ENCODE measurements at regions not wholly inside any gene's neighbourhood (a gene's known extent, or its start where the extent isn't known, plus 50 kb on each side); places are given as distances from the start of the nearest gene placed in this dataset.

DNA sequence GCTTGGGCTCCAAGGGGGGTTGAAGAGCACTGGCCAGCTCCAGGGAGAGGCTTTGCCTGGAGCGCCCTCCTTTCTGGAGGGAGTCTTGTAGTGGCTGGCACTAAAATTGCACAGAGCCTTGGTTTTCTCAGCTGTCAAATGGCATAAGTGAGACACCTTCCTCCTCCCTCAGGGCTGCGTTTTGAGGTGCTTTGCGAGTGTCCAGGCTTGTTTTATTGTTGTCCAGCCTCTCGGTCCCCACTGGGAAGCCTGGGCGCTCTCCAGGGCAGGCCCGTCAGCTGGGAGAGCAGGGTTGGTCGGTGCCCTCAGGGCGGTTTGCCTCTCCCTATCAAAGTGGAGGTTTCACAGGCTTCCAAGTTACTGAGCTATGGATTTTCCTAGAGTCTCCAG is 149.3 kb upstream of the B3GAT1 start:
- in situ Hi-C loops (cut with MboI; ENCODE audit: low sequenced_read_pairs in 4 of 4) (no loop called here), intact Hi-C loops (cut with DNase I; ENCODE audit: low total_unique reads) (no loop called here)
- H3K4me3 ChIP-seq = no peak overlapping the region
- H3K9me3 ChIP-seq = no peaks in the 10 kb centered on the region
- H3K27ac ChIP-seq = no peak overlapping the region
- TF ChIP-seq, protein P1, sequence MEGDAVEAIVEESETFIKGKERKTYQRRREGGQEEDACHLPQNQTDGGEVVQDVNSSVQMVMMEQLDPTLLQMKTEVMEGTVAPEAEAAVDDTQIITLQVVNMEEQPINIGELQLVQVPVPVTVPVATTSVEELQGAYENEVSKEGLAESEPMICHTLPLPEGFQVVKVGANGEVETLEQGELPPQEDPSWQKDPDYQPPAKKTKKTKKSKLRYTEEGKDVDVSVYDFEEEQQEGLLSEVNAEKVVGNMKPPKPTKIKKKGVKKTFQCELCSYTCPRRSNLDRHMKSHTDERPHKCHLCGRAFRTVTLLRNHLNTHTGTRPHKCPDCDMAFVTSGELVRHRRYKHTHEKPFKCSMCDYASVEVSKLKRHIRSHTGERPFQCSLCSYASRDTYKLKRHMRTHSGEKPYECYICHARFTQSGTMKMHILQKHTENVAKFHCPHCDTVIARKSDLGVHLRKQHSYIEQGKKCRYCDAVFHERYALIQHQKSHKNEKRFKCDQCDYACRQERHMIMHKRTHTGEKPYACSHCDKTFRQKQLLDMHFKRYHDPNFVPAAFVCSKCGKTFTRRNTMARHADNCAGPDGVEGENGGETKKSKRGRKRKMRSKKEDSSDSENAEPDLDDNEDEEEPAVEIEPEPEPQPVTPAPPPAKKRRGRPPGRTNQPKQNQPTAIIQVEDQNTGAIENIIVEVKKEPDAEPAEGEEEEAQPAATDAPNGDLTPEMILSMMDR (IDR thresholded peaks at IDR 0.05 in 4 of 5, conservative IDR thresholded peaks at IDR 0.05 in 1 of 5) = no peak
- no peak for TF ChIP-seq POLR2A (IDR thresholded peaks at IDR 0.05)
- no peaks in the 10 kb centered on the region for H3K4me1 ChIP-seq
- H3K27me3 ChIP-seq = no peaks in the 10 kb centered on the region
- ATAC-seq = no peak
- DNase-seq = no peak
- H3K36me3 ChIP-seq = no peaks in the 10 kb centered on the region

DNA sequence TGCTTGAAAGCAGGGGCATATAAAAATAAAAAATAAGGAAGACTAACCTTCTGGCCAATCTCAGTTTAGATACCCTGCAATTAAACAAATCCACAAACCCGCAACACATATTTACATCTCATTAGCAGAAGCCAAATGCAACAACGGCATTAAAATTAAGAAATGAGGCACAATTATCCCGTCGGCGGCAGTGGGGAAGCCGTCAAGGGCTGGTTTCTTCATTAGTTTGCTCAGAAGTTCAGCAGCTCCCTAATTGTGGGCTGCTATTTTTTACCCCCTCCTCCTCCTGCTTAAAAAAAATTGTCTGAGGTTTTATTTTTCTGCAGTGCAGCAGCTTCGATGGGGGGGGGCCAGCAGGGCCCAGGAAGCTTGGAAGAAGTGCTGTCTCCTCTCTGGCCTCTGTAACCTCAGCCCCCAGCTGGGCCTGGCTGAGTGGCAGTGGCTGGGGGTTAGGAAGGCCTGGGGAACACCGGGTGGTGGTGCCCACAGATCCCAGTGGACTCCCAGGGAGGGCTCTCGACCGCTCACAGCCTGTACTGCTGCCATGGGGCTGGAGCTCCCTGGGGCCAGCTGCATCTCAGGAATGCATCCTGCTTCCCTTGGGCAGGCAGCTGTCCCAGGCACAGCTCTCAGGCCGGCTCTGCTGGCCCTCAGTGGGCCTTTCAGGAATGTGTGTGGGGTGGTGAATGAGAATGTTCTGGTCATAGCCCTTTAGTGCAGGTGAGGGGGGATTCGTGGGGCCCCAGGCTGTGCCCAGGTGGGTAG is 148.7 kb upstream of the B3GAT1 start:
- Histone ChIP-seq H3K36me3 (no peaks in the 10 kb centered on the region), H3K27me3 (no peaks in the 10 kb centered on the region), H3K4me1 (no peaks in the 10 kb centered on the region), H3K9me3 (no peaks in the 10 kb centered on the region), H3K4me3 (no peak overlapping the region), H3K27ac (no peak overlapping the region)
- in situ Hi-C loops (cut with MboI; ENCODE audit: low sequenced_read_pairs in 4 of 4) (no loop called here), intact Hi-C loops (cut with DNase I; ENCODE audit: low total_unique reads) (no loop called here)
- TF ChIP-seq, protein P1 (IDR thresholded peaks at IDR 0.05 in 4 of 5, conservative IDR thresholded peaks at IDR 0.05 in 1 of 5) = no peak
- TF ChIP-seq POLR2A (IDR thresholded peaks at IDR 0.05) = no peak
- ATAC-seq (no peak), DNase-seq (no peak)

DNA sequence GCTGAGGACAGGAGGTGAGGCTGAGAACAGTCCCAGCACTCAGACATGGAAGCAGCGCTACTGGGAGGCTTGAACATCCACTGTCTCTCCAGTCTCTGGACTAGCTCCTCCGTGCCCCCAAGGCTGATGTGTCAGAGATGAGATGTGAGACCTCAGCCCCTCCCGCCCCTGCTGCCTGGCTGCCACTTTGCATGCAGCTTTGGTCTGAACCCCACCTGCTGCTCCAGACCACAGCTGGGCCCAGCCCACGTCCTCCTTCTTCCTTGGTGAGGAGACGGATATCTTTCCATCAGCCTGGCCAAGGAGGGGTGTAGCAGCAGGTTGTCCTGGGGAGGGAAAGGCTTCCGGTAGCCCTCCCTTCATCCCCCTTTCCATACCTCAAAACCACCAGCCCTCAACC is 148.0 kb upstream of the B3GAT1 start:
- Histone ChIP-seq H3K4me1 (no peaks in the 10 kb centered on the region), H3K36me3 (no peaks in the 10 kb centered on the region), H3K27ac (no peak overlapping the region), H3K9me3 (no peaks in the 10 kb centered on the region), H3K4me3 (no peak overlapping the region), H3K27me3 (no peaks in the 10 kb centered on the region)
- intact Hi-C loops (cut with DNase I; ENCODE audit: low total_unique reads) = no loop called here
- TF ChIP-seq POLR2A (IDR thresholded peaks at IDR 0.05) = no peak
- TF ChIP-seq, protein P1 (IDR thresholded peaks at IDR 0.05 in 4 of 5, conservative IDR thresholded peaks at IDR 0.05 in 1 of 5) = no peak
- DNase-seq (no peak), ATAC-seq (no peak)
- in situ Hi-C loops (cut with MboI; ENCODE audit: low sequenced_read_pairs in 4 of 4) = no loop called here

DNA sequence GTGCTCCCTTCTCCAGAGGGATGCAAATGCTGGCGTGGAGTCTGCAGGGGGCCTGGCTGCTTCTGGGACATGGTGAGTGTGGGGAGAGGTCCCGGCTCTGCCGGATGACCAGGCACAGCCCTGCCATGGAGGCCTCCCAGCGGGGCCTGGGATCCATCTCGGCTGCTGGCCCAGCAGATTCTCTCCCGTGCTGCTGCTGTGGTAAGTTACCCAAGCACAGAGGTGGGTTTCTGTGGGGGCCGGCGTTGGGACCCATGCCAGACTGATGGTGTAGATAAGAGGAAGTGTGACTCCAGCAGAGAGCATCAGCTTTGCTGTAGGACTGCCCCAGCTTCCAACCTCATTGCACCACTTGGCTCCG is 147.5 kb upstream of the B3GAT1 start:
- H3K27me3 ChIP-seq = no peaks in the 10 kb centered on the region
- DNase-seq (no peak), ATAC-seq (no peak)
- H3K4me1 ChIP-seq = no peaks in the 10 kb centered on the region
- no peak overlapping the region for H3K27ac ChIP-seq
- no peak for TF ChIP-seq POLR2A (IDR thresholded peaks at IDR 0.05)
- TF ChIP-seq, protein P1 (IDR thresholded peaks at IDR 0.05 in 4 of 5, conservative IDR thresholded peaks at IDR 0.05 in 1 of 5) = no peak
- no peaks in the 10 kb centered on the region for H3K36me3 ChIP-seq
- no peaks in the 10 kb centered on the region for H3K9me3 ChIP-seq
- in situ Hi-C loops (cut with MboI; ENCODE audit: low sequenced_read_pairs in 4 of 4) (no loop called here), intact Hi-C loops (cut with DNase I; ENCODE audit: low total_unique reads) (no loop called here)
- H3K4me3 ChIP-seq = no peak overlapping the region
